ENCODE measurements at regions not wholly inside any gene's neighbourhood (a gene's known extent, or its start where the extent isn't known, plus 50 kb on each side); places are given as distances from the start of the nearest gene placed in this dataset.

GRCh38 chr7:16106869-16107268, 314.5 kb downstream of the CRPPA start:
- TF ChIP-seq CTCF (IDR thresholded peaks at IDR 0.05; ENCODE audit: control extremely low read depth, extremely low read depth) = no peak
- Histone ChIP-seq H3K36me3 (ENCODE audit: control insufficient read depth in 4 of 4, insufficient read depth in 4 of 4, low read length in 4 of 4) (no peaks in the 10 kb centered on the region), H3K4me3 (no peak overlapping the region), H3K27me3 (ENCODE audit: control insufficient read depth in 3 of 3, insufficient read depth in 3 of 3, low read length in 2 of 3) (no peaks in the 10 kb centered on the region), H3K9me3 (ENCODE audit: control insufficient read depth in 4 of 4, insufficient read depth in 3 of 4, low read length in 3 of 4) (peaks cover 0 to 18% (median 11%) of the 10 kb centered on the region in 4 donors), H3K4me1 (ENCODE audit: control insufficient read depth in 5 of 5, insufficient read depth in 5 of 5, low read length in 5 of 5) (no peaks in the 10 kb centered on the region), H3K27ac (ENCODE audit: low read depth in 1 of 2, low read length in 1 of 2) (no peak overlapping the region), H3K9ac (ENCODE audit: insufficient read depth in 1 of 2, low read length in 2 of 2) (no peak overlapping the region)
- ATAC-seq (ENCODE audit: insufficient read depth, low FRiP score) = no peak
- no peak for DNase-seq
- WGBS, 2 donors = 97% methylated on average over 2 of the region's 2 CpGs

GRCh38 chr7:16106300-16106699, 315.0 kb downstream of the CRPPA start:
- no peak overlapping the region for H3K27ac ChIP-seq (ENCODE audit: low read depth in 1 of 2, low read length in 1 of 2)
- ATAC-seq (ENCODE audit: insufficient read depth, low FRiP score) = no peak
- DNase-seq = no peak
- TF ChIP-seq CTCF (IDR thresholded peaks at IDR 0.05; ENCODE audit: control extremely low read depth, extremely low read depth) = no peak
- 85 to 99% methylated on average over 1 of the region's 1 CpG for whole genome bisulfite sequencing, 2 donors
- no peaks in the 10 kb centered on the region for H3K4me1 ChIP-seq (ENCODE audit: control insufficient read depth in 5 of 5, insufficient read depth in 5 of 5, low read length in 5 of 5)
- no peak overlapping the region for H3K9ac ChIP-seq (ENCODE audit: insufficient read depth in 1 of 2, low read length in 2 of 2)
- H3K9me3 ChIP-seq (ENCODE audit: control insufficient read depth in 4 of 4, insufficient read depth in 3 of 4, low read length in 3 of 4) = peaks cover 0 to 20% (median 12%) of the 10 kb centered on the region in 4 donors
- H3K36me3 ChIP-seq (ENCODE audit: control insufficient read depth in 4 of 4, insufficient read depth in 4 of 4, low read length in 4 of 4) = no peaks in the 10 kb centered on the region
- H3K4me3 ChIP-seq = no peak overlapping the region
- H3K27me3 ChIP-seq (ENCODE audit: control insufficient read depth in 3 of 3, insufficient read depth in 3 of 3, low read length in 2 of 3) = no peaks in the 10 kb centered on the region

GRCh38 chr7:16099302-16099849, 322.0 kb downstream of the CRPPA start:
- H3K27me3 ChIP-seq (ENCODE audit: control insufficient read depth in 3 of 3, insufficient read depth in 3 of 3, low read length in 2 of 3) = no peaks in the 10 kb centered on the region
- H3K9me3 ChIP-seq (ENCODE audit: control insufficient read depth in 4 of 4, insufficient read depth in 3 of 4, low read length in 3 of 4) = peaks cover 0 to 3% (median 0%) of the 10 kb centered on the region in 4 donors
- no peak overlapping the region for H3K9ac ChIP-seq (ENCODE audit: insufficient read depth in 1 of 2, low read length in 2 of 2)
- H3K36me3 ChIP-seq (ENCODE audit: control insufficient read depth in 4 of 4, insufficient read depth in 4 of 4, low read length in 4 of 4) = no peaks in the 10 kb centered on the region
- no peak overlapping the region for H3K4me3 ChIP-seq
- DNase-seq (peak in 2 of 3 donors; percentile 57 to 81), ATAC-seq (ENCODE audit: insufficient read depth, low FRiP score) (no peak)
- peaks cover 0 to 34% (median 3%) of the 10 kb centered on the region in 5 donors for H3K4me1 ChIP-seq (ENCODE audit: control insufficient read depth in 5 of 5, insufficient read depth in 5 of 5, low read length in 5 of 5)
- 87 to 100% methylated on average over 2 of the region's 2 CpGs for WGBS, 2 donors
- TF ChIP-seq CTCF (IDR thresholded peaks at IDR 0.05; ENCODE audit: control extremely low read depth, extremely low read depth) = no peak
- no peak overlapping the region for H3K27ac ChIP-seq (ENCODE audit: low read depth in 1 of 2, low read length in 1 of 2)
